ENCODE measurements at regions not wholly inside any gene's neighbourhood (a gene's known extent, or its start where the extent isn't known, plus 50 kb on each side); places are given as distances from the start of the nearest gene placed in this dataset.
A peak's percentile ranks its signal among the peaks of the same experiment; 100 is the strongest.

- CTCF ChIA-PET, result no interaction called here
- Mint-ChIP-seq H3K36me3 (ENCODE audit: low read depth) (no peaks in the 10 kb centered on the region), H3K9me3 (no peaks in the 10 kb centered on the region), H3K27ac (no peak overlapping the region), H3K4me3 (no peak overlapping the region), H3K4me1 (no peaks in the 10 kb centered on the region), H3K27me3 (no peaks in the 10 kb centered on the region)
- DNase-seq, result no peak
- POLR2A ChIA-PET, result no interaction called here
These were observed 303.8 kb upstream of the LRRC7 start for GRCh38 chr1:69263921-69264391.

- POLR2A ChIA-PET, result no interaction called here
- CTCF ChIA-PET, result interaction anchor here (0.9 kb wide), 1 partner anchor 9 kb away, joined by 3 read pairs; no protein-coding TSS in a partner anchor
- DNase-seq, result no peak
- H3K4me3 Mint-ChIP-seq, result no peak overlapping the region
- no peaks in the 10 kb centered on the region for H3K9me3 Mint-ChIP-seq
- no peaks in the 10 kb centered on the region for H3K36me3 Mint-ChIP-seq (ENCODE audit: low read depth)
- no peaks in the 10 kb centered on the region for H3K27me3 Mint-ChIP-seq
- H3K4me1 Mint-ChIP-seq, result no peaks in the 10 kb centered on the region
- no peak overlapping the region for H3K27ac Mint-ChIP-seq
These were observed 298.2 kb upstream of the LRRC7 start for GRCh38 chr1:69269491-69269890.

GRCh38 chr1:69271587-69272125 lies 296.1 kb upstream of the LRRC7 start:
- ChIA-PET POLR2A (no interaction called here), CTCF (no interaction called here)
- DNase-seq, result no peak
- no peaks in the 10 kb centered on the region for H3K36me3 Mint-ChIP-seq (ENCODE audit: low read depth)
- H3K9me3 Mint-ChIP-seq, result no peaks in the 10 kb centered on the region
- H3K27me3 Mint-ChIP-seq, result no peaks in the 10 kb centered on the region
- no peaks in the 10 kb centered on the region for H3K4me1 Mint-ChIP-seq
- H3K27ac Mint-ChIP-seq, result no peak overlapping the region
- no peak overlapping the region for H3K4me3 Mint-ChIP-seq

- ChIA-PET POLR2A (no interaction called here), CTCF (no interaction called here)
- no peak for DNase-seq
- H3K9me3 Mint-ChIP-seq, result no peaks in the 10 kb centered on the region
- no peaks in the 10 kb centered on the region for H3K36me3 Mint-ChIP-seq (ENCODE audit: low read depth)
- no peak overlapping the region for H3K4me3 Mint-ChIP-seq
- H3K27ac Mint-ChIP-seq, result no peak overlapping the region
- H3K27me3 Mint-ChIP-seq, result no peaks in the 10 kb centered on the region
- H3K4me1 Mint-ChIP-seq, result no peaks in the 10 kb centered on the region
These were observed 295.0 kb upstream of the LRRC7 start for GRCh38 chr1:69272684-69273083.

GRCh38 chr1:69278923-69279322 lies 288.8 kb upstream of the LRRC7 start:
- ChIA-PET POLR2A (no interaction called here), CTCF (no interaction called here)
- Mint-ChIP-seq H3K36me3 (ENCODE audit: low read depth) (no peaks in the 10 kb centered on the region), H3K9me3 (peaks cover 1% of the 10 kb centered on the region), H3K4me1 (no peaks in the 10 kb centered on the region), H3K4me3 (no peak overlapping the region), H3K27ac (no peak overlapping the region), H3K27me3 (no peaks in the 10 kb centered on the region)
- no peak for DNase-seq

GRCh38 chr1:69283516-69283915 lies 284.2 kb upstream of the LRRC7 start:
- peaks cover 1% of the 10 kb centered on the region for H3K9me3 Mint-ChIP-seq
- H3K4me3 Mint-ChIP-seq, result no peak overlapping the region
- H3K27me3 Mint-ChIP-seq, result no peaks in the 10 kb centered on the region
- no peak for DNase-seq
- ChIA-PET CTCF (no interaction called here), POLR2A (interaction anchor here (0.7 kb wide), 1 partner anchor 455 kb away, joined by 4 read pairs; no protein-coding TSS in a partner anchor)
- no peaks in the 10 kb centered on the region for H3K4me1 Mint-ChIP-seq
- H3K27ac Mint-ChIP-seq, result no peak overlapping the region
- H3K36me3 Mint-ChIP-seq (ENCODE audit: low read depth), result no peaks in the 10 kb centered on the region

- no peaks in the 10 kb centered on the region for H3K4me1 Mint-ChIP-seq
- CTCF ChIA-PET, result no interaction called here
These were observed 283.2 kb upstream of the LRRC7 start for GRCh38 chr1:69284508-69284907.

GRCh38 chr1:69288416-69288815 lies 279.3 kb upstream of the LRRC7 start:
- no peak overlapping the region for H3K4me3 Mint-ChIP-seq
- no peaks in the 10 kb centered on the region for H3K27me3 Mint-ChIP-seq
- no peaks in the 10 kb centered on the region for H3K9me3 Mint-ChIP-seq
- ChIA-PET POLR2A (no interaction called here), CTCF (no interaction called here)
- no peaks in the 10 kb centered on the region for H3K4me1 Mint-ChIP-seq
- no peak overlapping the region for H3K27ac Mint-ChIP-seq
- no peaks in the 10 kb centered on the region for H3K36me3 Mint-ChIP-seq (ENCODE audit: low read depth)
- DNase-seq, result no peak

More at GRCh38 chr1:69284508-69284907, 283.2 kb upstream of the LRRC7 start:
- Mint-ChIP-seq H3K36me3 (ENCODE audit: low read depth) (no peaks in the 10 kb centered on the region), H3K9me3 (peaks cover 1% of the 10 kb centered on the region), H3K4me3 (no peak overlapping the region), H3K27ac (no peak overlapping the region), H3K27me3 (no peaks in the 10 kb centered on the region)
- POLR2A ChIA-PET, result no interaction called here
- no peak for DNase-seq

- no peaks in the 10 kb centered on the region for H3K27me3 Mint-ChIP-seq
- H3K36me3 Mint-ChIP-seq (ENCODE audit: low read depth), result no peaks in the 10 kb centered on the region
- H3K27ac Mint-ChIP-seq, result no peak overlapping the region
- no peaks in the 10 kb centered on the region for H3K9me3 Mint-ChIP-seq
- no peaks in the 10 kb centered on the region for H3K4me1 Mint-ChIP-seq
- CTCF ChIA-PET, result no interaction called here
- no peak for DNase-seq
- no peak overlapping the region for H3K4me3 Mint-ChIP-seq
- POLR2A ChIA-PET, result no interaction called here
These were observed 277.4 kb upstream of the LRRC7 start for GRCh38 chr1:69290291-69290690.

GRCh38 chr1:69291541-69291940 lies 276.2 kb upstream of the LRRC7 start:
- no peak for DNase-seq
- ChIA-PET CTCF (no interaction called here), POLR2A (no interaction called here)
- Mint-ChIP-seq H3K9me3 (no peaks in the 10 kb centered on the region), H3K27ac (no peak overlapping the region), H3K4me3 (no peak overlapping the region), H3K4me1 (no peaks in the 10 kb centered on the region), H3K36me3 (ENCODE audit: low read depth) (no peaks in the 10 kb centered on the region), H3K27me3 (no peaks in the 10 kb centered on the region)

- Mint-ChIP-seq H3K27ac (no peak overlapping the region), H3K4me1 (no peaks in the 10 kb centered on the region), H3K27me3 (no peaks in the 10 kb centered on the region), H3K4me3 (no peak overlapping the region), H3K9me3 (no peaks in the 10 kb centered on the region), H3K36me3 (ENCODE audit: low read depth) (no peaks in the 10 kb centered on the region)
- ChIA-PET POLR2A (no interaction called here), CTCF (no interaction called here)
- no peak for DNase-seq
These were observed 274.9 kb upstream of the LRRC7 start for GRCh38 chr1:69292833-69293232.

- ChIA-PET CTCF (no interaction called here), POLR2A (no interaction called here)
- Mint-ChIP-seq H3K4me3 (no peak overlapping the region), H3K36me3 (ENCODE audit: low read depth) (no peaks in the 10 kb centered on the region), H3K27me3 (no peaks in the 10 kb centered on the region), H3K4me1 (no peaks in the 10 kb centered on the region), H3K9me3 (no peaks in the 10 kb centered on the region), H3K27ac (no peak overlapping the region)
- no peak for DNase-seq
These were observed 273.6 kb upstream of the LRRC7 start for GRCh38 chr1:69294171-69294570.

- POLR2A ChIA-PET, result no interaction called here
- H3K4me3 Mint-ChIP-seq, result no peak overlapping the region
- CTCF ChIA-PET, result no interaction called here
- no peaks in the 10 kb centered on the region for H3K9me3 Mint-ChIP-seq
- H3K27me3 Mint-ChIP-seq, result no peaks in the 10 kb centered on the region
- H3K36me3 Mint-ChIP-seq (ENCODE audit: low read depth), result no peaks in the 10 kb centered on the region
- no peaks in the 10 kb centered on the region for H3K4me1 Mint-ChIP-seq
- DNase-seq, result no peak
- H3K27ac Mint-ChIP-seq, result no peak overlapping the region
These were observed 272.5 kb upstream of the LRRC7 start for GRCh38 chr1:69295265-69295664.

- Mint-ChIP-seq H3K4me1 (no peaks in the 10 kb centered on the region), H3K9me3 (peaks cover 3% of the 10 kb centered on the region), H3K27ac (peak overlapping the region; percentile 36), H3K36me3 (ENCODE audit: low read depth) (no peaks in the 10 kb centered on the region), H3K27me3 (no peaks in the 10 kb centered on the region), H3K4me3 (no peak overlapping the region)
- ChIA-PET CTCF (no interaction called here), POLR2A (no interaction called here)
- DNase-seq, result no peak
These were observed 262.1 kb upstream of the LRRC7 start for GRCh38 chr1:69305621-69306020.
